Fibroblast of lung (primary cell): ENCODE measurements at regions not wholly inside any gene's neighbourhood (a gene's known extent, or its start where the extent isn't known, plus 50 kb on each side); places are given as distances from the start of the nearest gene placed in this dataset.
"Not testable (repeated sequence)": the region's sequence is repeated elsewhere in the genome, so short reads cannot be mapped to it uniquely, and the experiment has no call there.

ENCODE experiments used
- DNase-seq, 2 donors: peaks; one replicate each; pipeline versions ENCODE4 v3.0.0 to v3.0.0-alpha.2; 2010; ENCODE audit warnings: low read depth in 2 of 2
- H2AFZ ChIP-seq: 2 replicates; pipeline ENCODE4 v1.5.1; 2012; ENCODE audit warnings: low read length, control low read depth, inconsistent platforms
- H3K27ac ChIP-seq: 2 replicates; pipeline ENCODE4 v1.5.1; 2011; ENCODE audit warnings: low read length, control low read depth; ENCODE audit not compliant: insufficient read depth
- H3K27me3 ChIP-seq: 2 replicates; pipeline ENCODE4 v1.5.1; 2011; ENCODE audit warnings: mild to moderate bottlenecking, low read length; ENCODE audit not compliant: control insufficient read depth, insufficient read depth
- H3K36me3 ChIP-seq: 2 replicates; pipeline ENCODE4 v1.5.1; 2011; ENCODE audit warnings: low read length; ENCODE audit not compliant: control insufficient read depth, insufficient read depth
- H3K4me1 ChIP-seq: 2 replicates; pipeline ENCODE4 v1.5.1; 2011; ENCODE audit warnings: low read length; ENCODE audit not compliant: control insufficient read depth, insufficient read depth; ENCODE audit errors: extremely low read depth
- H3K4me2 ChIP-seq: 2 replicates; pipeline ENCODE4 v1.5.1; 2011; ENCODE audit warnings: low read length, control low read depth; ENCODE audit not compliant: insufficient read depth; ENCODE audit errors: extremely low read depth
- H3K4me3 ChIP-seq, 4 experiments: fragments of 200-600 bp in 1 of 4; sonication (generic) in 1 of 4; replicated peaks in 1 of 4; 2 replicates each; pipeline ENCODE4 v1.5.1; 2011 to 2016; ENCODE audit warnings: low read length in 4 of 4, low read depth in 3 of 4, mild to moderate bottlenecking in 3 of 4, control low read depth in 2 of 4, inconsistent platforms in 1 of 4, mixed read lengths in 1 of 4; ENCODE audit not compliant: insufficient read depth in 1 of 4; ENCODE audit errors: control extremely low read depth in 1 of 4
- H3K79me2 ChIP-seq: 2 replicates; pipeline ENCODE4 v1.5.1; 2012; ENCODE audit warnings: mild to moderate bottlenecking, low read length, inconsistent platforms; ENCODE audit not compliant: control insufficient read depth, insufficient read depth
- H3K9ac ChIP-seq: 2 replicates; pipeline ENCODE4 v1.5.1; 2011; ENCODE audit warnings: mild to moderate bottlenecking, low read length, control low read depth; ENCODE audit not compliant: insufficient read depth
- H3K9me3 ChIP-seq: 2 replicates; pipeline ENCODE4 v1.5.1; 2012; ENCODE audit warnings: low read depth, low read length; ENCODE audit not compliant: control insufficient read depth, insufficient read depth
- H4K20me1 ChIP-seq: 2 replicates; pipeline ENCODE4 v1.5.1; 2011; ENCODE audit warnings: low read length; ENCODE audit not compliant: control insufficient read depth, insufficient read depth; ENCODE audit errors: extremely low read depth
- EZH2 ChIP-seq: IDR thresholded peaks from 2 replicates; pipeline ENCODE4 v1.5.1; 2012; ENCODE audit warnings: low read length, control low read depth, mild to moderate bottlenecking; ENCODE audit errors: missing control alignments
- TF ChIP-seq, protein P1 (sequence below), 2 donors: IDR thresholded peaks in 1 of 2; conservative IDR thresholded peaks in 1 of 2; 1 replicate in 1 of 2; 2 replicates in 1 of 2; pipeline ENCODE4 v1.5.1; 2011 to 2012; ENCODE audit warnings: low read length in 2 of 2, control low read depth in 1 of 2, inconsistent platforms in 1 of 2, low read depth in 1 of 2, mild to moderate bottlenecking in 1 of 2

DNA sequence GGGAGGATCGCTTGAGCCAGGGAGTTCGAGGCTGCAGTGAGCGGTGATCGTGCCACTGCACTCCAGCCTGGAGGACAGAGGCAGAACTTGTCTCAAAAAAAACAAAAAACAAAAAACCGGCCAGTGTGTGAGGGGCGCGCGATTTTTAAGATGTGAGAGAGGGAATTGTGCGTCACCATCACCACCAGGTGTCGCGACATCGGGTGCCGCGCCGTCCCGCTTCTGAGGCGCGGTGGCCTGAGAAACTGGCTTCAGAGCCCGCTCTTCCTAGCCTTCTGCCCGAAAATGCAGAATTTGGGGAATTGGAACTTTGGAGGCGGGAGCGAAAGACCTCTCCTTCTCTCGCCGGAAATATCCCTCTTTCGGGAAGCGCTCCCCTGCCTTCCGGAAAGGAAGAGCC, 524.8 kb downstream of the KCNJ18 start:
- H3K27me3 ChIP-seq, result no peaks in the 10 kb centered on the region
- no peak overlapping the region for H3K27ac ChIP-seq
- no peak overlapping the region for H2AFZ ChIP-seq
- no peaks in the 10 kb centered on the region for H3K4me1 ChIP-seq
- DNase-seq, result no peak
- TF ChIP-seq, protein P1, sequence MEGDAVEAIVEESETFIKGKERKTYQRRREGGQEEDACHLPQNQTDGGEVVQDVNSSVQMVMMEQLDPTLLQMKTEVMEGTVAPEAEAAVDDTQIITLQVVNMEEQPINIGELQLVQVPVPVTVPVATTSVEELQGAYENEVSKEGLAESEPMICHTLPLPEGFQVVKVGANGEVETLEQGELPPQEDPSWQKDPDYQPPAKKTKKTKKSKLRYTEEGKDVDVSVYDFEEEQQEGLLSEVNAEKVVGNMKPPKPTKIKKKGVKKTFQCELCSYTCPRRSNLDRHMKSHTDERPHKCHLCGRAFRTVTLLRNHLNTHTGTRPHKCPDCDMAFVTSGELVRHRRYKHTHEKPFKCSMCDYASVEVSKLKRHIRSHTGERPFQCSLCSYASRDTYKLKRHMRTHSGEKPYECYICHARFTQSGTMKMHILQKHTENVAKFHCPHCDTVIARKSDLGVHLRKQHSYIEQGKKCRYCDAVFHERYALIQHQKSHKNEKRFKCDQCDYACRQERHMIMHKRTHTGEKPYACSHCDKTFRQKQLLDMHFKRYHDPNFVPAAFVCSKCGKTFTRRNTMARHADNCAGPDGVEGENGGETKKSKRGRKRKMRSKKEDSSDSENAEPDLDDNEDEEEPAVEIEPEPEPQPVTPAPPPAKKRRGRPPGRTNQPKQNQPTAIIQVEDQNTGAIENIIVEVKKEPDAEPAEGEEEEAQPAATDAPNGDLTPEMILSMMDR (conservative IDR thresholded peaks at IDR 0.05 in 1 of 2, IDR thresholded peaks at IDR 0.05 in 1 of 2; ENCODE audit: low read depth in 1 of 2, low read length in 2 of 2), result no peak
- no peak for TF ChIP-seq EZH2
- H3K4me3 ChIP-seq, result no peak overlapping the region
- no peaks in the 10 kb centered on the region for H4K20me1 ChIP-seq
- H3K4me2 ChIP-seq, result no peak overlapping the region
- no peaks in the 10 kb centered on the region for H3K79me2 ChIP-seq
- no peaks in the 10 kb centered on the region for H3K9me3 ChIP-seq
- no peak overlapping the region for H3K9ac ChIP-seq
- H3K36me3 ChIP-seq, result no peaks in the 10 kb centered on the region

- Histone ChIP-seq H3K27ac (no peak overlapping the region), H3K9ac (no peak overlapping the region), H4K20me1 (no peaks in the 10 kb centered on the region), H3K36me3 (no peaks in the 10 kb centered on the region), H3K9me3 (no peaks in the 10 kb centered on the region), H3K27me3 (no peaks in the 10 kb centered on the region), H2AFZ (no peak overlapping the region), H3K4me2 (no peak overlapping the region), H3K79me2 (no peaks in the 10 kb centered on the region), H3K4me1 (no peaks in the 10 kb centered on the region), H3K4me3 (no peak overlapping the region)
- TF ChIP-seq, protein P1 (conservative IDR thresholded peaks at IDR 0.05 in 1 of 2, IDR thresholded peaks at IDR 0.05 in 1 of 2; ENCODE audit: low read depth in 1 of 2, low read length in 2 of 2), result no peak
- no peak for TF ChIP-seq EZH2
- no peak for DNase-seq
Measured at GRCh38 chr17:22221344-22221743, 529.0 kb downstream of the KCNJ18 start.

DNA sequence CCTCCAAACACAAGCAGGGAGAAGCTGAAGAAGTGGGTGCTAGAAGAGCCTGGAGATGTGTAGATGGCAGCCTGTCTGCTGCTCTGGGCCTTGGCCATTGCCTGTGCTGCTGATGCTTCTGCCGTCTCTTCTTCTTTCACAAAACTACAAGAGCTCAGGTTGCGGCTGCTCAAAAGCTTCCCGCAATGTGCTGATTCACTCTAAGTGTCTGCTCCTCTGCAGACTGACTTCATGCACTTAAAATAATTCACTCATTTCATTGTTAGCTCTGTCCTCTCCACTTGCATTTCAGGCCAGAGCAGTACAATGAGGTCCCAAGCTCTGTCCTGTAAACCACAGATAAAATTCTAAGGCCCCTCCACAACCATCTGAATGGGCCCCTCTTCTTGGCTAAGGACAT, 534.2 kb downstream of the KCNJ18 start:
- not testable (repeated sequence) for DNase-seq, H3K9me3 ChIP-seq

GRCh38 chr17:22226932-22227331, 534.6 kb downstream of the KCNJ18 start:
- not testable (repeated sequence) for DNase-seq, H3K4me3 ChIP-seq, H3K4me1 ChIP-seq, H3K9ac ChIP-seq, H3K79me2 ChIP-seq, H3K27me3 ChIP-seq, H4K20me1 ChIP-seq, H3K4me2 ChIP-seq, H3K9me3 ChIP-seq, H3K27ac ChIP-seq, H3K36me3 ChIP-seq, H2AFZ ChIP-seq

More for the DNA sequence above, 534.2 kb downstream of the KCNJ18 start:
- not testable (repeated sequence) for H3K9ac ChIP-seq, H3K4me3 ChIP-seq, H4K20me1 ChIP-seq, H3K4me1 ChIP-seq, H3K79me2 ChIP-seq, H3K27ac ChIP-seq, H3K27me3 ChIP-seq, H3K4me2 ChIP-seq, H3K36me3 ChIP-seq, H2AFZ ChIP-seq

GRCh38 chr17:22227699-22228553, 535.6 kb downstream of the KCNJ18 start:
- not testable (repeated sequence) for H3K27me3 ChIP-seq, DNase-seq, H3K4me1 ChIP-seq, H3K79me2 ChIP-seq, H3K4me2 ChIP-seq, H3K9ac ChIP-seq, H3K36me3 ChIP-seq, H3K27ac ChIP-seq, H4K20me1 ChIP-seq, H3K9me3 ChIP-seq, H2AFZ ChIP-seq, H3K4me3 ChIP-seq
